D341Med (cell line): ENCODE measurements at regions not wholly inside any gene's neighbourhood (a gene's known extent, or its start where the extent isn't known, plus 50 kb on each side); places are given as distances from the start of the nearest gene placed in this dataset.
"Not testable (repeated sequence)": the region's sequence is repeated elsewhere in the genome, so short reads cannot be mapped to it uniquely, and the experiment has no call there.

ENCODE experiments used
- DNase-seq: peaks from one replicate; pipeline ENCODE4 v3.0.0; 2012; ENCODE audit warnings: low spot score

DNA sequence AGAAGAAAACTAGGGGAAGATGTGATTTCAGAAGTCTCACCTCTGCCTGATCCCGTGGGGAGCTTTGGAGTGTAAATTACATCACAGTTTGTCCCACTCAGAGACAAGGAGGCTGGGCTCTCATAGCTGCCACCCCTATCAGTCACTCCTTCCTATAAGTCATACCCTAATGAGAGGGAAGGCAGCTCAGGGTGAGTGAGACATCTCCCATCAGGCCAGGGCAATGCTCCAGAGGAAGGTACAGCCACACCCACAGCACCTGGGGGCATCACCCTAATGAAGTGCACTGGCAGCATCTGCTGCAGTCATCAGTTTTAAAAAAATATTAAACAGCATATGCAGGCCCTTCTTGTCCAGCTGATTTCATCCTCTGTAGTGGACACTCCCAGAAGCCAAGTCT lies 223.1 kb upstream of the NBPF12 start:
- not testable (repeated sequence) for DNase-seq

DNA sequence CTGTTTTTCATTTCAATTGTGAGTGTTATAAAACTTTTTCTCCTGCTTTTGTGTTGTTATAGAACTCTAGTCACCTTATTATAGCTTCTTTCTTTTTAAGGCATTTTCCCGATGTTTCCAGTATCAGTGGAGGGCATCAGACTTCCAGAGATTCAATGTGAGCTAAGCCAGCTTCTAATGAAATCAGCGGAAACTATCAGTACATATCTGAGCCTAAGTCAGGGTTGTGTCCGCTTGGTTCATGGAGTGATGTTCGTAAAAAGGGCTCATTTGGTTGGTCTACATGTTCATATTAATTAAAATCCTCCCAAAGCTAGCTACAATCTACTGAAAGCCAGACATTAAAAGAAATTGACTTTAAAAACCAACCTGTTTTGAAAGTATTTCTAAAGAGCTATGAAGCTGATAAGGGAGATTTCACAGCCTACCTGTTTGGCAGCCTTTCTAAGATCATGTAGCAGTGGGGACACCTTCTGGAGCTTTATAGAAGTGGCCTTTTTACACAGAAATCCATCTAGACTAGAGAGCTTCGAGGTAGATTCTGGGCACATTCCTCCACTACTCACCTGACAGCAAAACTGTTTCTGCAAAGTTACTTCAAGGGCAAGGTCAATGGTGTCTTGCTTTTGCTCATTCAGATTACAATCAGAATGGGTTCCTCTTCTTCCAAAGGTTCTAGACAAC lies 227.1 kb upstream of the NBPF12 start:
- DNase-seq = not testable (repeated sequence)

DNA sequence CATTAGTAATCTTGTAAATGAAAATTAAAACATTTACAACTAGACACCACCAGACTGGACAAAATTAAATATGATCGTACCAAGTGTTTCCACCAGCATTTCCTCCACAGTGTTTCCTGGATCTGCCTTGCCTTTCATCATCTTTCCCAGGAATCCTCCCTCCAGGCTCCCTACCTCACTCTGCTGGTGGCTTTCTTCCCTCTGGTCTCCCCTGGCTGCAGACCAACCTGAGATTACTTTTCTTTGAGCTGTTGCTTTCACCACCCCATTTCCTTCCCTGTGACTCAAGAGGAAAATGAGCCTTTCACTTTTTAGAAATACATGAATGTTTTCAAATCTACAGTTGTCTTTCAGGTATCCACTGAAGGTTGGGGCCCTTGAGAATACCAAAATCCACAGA lies 228.8 kb upstream of the NBPF12 start:
- not testable (repeated sequence) for DNase-seq

DNA sequence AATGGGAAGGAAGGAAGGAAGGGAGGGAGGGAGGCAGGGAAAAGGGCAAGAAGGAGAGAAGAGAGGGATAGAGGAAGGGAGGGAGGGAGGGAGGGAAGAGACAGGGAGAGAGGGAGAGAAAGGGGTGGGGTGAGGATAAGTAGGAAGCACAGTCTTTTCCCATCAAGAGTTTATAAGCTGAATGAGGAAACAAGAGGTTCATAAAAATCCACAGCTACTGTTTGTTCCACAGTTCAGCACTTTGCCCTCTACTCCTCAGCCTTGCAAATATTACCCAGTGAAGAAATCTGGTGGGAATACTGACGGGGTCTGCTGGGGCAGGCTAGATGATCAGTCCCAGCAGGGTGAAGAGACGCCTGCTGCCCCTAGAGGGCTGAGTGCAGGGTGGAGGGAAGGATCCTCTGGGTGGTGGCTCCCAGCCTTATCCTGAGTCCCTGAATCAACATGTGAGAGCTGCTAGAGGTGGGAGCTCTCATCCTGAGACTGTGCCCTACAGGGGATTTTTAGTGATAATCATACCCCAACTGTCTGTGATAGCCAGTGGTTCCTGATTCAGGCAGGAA lies 233.9 kb upstream of the NBPF12 start:
- not testable (repeated sequence) for DNase-seq

DNA sequence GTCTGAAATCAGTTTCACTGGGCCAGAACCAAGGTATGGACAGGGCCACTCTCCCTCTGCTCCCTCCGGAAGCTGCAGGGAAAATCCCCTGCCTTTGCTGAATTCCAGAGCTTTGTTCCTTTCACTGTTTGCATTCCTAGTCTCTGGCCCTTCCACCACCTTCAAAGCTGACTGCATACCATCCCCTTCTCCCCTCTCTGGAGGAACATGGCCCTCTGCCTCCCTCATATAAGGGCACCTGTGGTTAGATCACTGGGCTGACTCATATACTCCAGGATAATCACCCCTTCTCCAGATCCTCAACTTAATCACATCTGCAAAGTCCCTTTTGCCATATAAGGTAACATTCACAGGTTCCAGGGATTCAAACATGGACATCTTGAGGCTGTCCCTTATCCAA lies 236.8 kb upstream of the NBPF12 start:
- DNase-seq = not testable (repeated sequence)

DNA sequence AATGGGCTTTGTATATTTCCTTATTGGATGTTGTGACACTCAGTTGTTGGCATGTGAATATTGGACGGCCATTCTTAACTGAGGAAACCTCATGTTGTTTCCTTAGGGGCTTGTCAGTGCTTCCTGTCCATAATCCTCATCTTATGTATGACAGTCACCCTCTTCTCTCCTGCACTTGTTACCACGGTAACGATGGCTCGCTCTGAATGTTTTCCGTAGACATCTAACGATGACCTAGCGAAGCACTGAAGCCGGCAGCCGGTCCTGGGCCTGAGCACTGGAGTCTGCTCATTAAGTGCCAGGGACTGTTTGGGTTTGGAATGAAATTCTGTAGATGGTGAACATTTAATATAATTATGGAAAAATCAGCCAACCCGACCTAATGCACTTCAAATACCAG lies 242.7 kb upstream of the NBPF12 start:
- not testable (repeated sequence) for DNase-seq

DNA sequence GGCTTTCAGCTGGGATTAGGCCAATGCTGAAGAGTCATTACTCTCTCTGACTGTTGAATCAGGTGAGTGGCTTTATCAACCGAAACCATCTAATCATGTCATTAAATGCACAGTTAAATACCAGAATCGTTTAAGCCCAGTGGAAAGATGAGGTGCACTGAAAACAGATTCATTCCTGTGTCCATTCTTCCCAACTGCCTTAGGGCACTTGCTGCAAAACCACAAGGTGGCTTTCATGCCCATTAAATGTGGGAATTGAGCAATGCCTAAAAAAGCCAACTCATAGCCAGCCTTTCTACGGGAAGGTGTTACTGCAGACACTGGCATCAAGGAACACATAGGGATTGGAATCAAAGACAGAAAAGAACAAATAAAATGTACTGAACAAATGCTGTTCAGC lies 246.3 kb upstream of the NBPF12 start:
- DNase-seq = not testable (repeated sequence)

DNA sequence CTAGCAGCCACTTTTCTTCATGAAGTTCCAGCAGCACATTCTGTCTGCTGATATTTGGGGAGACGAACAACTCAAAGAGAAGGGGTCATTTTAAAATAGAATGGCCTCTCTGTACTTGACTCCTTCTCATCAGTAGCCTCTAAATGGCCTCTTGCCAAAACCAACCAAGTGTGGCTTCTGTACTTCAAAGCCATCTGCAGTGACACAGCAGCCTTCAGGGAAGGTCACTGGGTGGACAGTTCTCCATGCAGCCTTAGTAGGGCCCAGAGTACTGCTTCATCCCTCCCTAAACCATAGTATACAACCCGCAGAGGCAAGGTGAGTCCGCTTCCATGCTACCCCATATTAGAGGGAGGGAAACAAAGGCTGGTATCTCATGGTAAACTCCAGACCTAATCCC lies 249.2 kb upstream of the NBPF12 start:
- DNase-seq = not testable (repeated sequence)

DNA sequence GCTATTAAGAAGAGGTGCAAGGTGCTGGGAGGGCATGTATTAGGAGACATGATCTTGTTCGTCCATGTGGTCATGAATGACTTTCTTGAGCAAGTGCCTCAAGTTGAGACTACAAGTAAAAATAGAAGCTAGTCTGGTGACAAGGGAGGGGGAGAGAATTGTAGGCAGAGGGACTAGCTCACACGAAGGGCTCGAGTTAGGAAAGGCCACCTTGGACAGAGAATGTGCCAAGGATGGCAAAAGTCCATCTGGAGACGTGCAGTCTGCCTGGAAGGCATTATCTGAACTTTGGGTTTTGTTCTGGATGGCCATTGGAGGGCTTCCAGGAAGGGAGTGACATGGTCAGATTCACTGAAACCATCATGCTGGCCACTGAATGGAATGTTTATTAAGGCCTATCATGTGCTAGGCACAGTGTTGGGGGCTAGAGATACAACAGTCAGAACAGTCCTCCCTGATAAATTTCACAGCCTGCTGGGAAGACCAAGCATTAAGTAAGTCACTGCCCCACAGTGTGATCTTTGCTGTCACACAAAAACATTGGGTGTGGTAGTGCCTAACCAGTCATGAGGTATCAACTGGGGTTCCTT lies 251.3 kb upstream of the NBPF12 start:
- DNase-seq = not testable (repeated sequence)

DNA sequence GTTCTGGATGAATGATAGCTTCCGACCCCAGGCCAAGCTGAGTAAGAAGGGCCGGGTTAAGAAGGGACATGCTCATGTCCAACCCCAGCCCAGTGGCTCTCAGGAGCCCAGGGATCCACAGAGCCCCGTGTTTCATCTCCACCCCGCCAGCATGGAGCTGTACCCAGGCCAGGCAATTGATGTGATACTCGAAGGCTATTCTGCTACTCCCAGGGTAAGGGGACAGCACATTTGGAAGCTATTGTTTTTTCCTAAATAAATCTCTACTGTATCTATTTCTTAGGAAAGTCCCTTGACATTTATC lies 255.0 kb upstream of the NBPF12 start:
- DNase-seq = not testable (repeated sequence)

DNA sequence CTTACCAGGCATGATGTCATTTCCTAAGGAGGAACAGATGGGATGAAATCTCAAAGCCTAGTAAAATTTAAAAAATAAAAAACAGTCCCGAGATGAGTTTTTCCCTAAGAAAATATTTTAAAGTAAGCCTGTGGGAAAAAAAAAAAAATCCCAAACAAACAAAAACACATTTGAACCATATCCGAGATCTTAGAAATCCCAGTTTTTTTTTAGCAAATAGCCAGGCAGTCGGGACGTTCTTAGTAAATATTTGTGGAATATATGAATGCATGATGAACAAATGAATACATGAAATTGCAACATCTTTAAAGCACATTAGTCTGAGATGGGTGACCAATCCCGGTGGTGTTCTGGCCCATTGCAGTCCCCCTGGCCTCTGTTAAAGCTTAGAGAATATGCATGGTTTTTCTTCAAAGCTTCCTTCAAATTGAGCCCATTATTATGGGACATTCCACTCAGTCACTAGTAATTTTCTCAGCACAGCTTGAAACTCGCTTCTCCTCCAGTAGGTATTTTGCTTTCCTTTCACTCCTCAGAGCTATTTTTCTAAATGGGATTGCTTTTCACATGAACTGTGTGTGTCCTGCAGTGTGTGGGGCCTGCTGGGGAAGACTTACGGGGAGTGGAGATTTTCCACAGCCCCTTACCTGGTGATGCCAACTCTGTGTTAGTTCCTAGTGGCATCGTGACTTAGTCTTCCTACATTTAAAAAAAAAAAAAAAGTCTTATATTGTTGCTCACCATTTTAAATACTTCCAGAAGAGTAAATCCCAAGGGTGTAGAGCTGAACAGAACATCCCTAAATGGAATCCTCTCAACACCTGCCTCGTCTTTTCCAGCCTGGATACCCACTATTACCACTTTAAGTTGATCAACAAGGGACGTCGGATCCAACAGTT lies 255.6 kb upstream of the NBPF12 start:
- DNase-seq = not testable (repeated sequence)

DNA sequence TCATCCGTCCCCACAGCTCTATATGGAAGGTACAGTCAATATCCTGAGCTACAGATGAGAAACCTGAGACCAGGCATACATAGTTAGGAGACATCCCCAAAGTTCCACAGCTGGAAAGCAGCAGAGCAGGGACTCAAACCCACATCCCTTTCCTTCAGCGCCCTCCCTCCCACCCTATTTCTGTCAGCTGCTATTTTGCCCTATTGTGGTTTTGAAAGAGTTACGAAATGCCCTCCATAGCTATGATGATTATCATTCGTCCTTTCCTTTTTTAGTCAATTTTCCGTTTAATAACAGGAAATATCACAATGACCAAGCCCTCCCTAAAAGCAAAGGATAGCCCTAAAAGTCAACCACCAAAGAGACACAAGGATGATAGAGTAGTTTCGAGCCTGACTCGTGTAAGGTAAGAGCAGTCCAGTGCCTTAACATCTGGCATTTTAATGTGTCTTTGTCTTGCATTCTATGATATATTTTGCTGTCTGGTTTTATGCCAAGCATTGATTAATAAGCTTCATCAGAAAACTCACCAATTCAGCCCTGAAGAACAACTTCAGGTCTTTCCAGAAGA lies 264.3 kb upstream of the NBPF12 start:
- DNase-seq = not testable (repeated sequence)

DNA sequence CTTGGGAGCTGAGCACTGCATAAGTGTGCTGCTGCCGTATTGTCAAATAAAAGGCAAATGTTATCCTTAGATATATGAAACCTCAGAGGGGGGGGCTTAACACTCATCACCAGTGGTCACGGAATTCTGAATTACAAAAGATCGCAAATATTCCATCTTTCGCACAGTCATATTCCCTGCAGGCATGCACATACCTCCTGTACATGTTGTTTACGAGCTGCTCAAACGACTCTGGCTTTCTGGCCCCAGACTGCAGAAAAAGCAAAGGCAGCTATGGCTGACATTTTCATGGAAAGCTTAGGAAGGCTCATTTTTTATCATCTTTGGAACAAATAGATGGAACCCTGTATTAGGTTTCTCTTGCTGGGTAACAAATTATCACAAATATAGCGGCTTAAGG lies 265.5 kb upstream of the NBPF12 start:
- DNase-seq = not testable (repeated sequence)

DNA sequence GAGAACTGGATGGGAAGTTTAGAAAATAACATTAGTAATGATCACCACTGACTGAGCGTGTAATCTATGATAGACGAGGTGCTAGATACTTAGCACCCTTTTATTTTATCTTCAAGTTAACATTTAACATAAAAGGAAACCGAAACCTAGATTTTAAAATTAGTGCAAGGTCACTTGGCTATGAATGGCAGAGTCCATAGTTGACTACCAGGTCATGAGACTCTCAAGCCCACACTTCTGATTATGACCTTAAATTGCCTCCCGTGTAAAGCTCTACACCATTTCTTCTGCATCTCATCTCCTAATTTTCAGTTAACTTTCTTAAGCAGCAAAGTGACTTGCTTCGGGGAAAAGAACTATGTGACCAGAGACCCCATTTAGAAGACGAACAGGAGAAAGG lies 266.5 kb upstream of the NBPF12 start:
- not testable (repeated sequence) for DNase-seq

DNA sequence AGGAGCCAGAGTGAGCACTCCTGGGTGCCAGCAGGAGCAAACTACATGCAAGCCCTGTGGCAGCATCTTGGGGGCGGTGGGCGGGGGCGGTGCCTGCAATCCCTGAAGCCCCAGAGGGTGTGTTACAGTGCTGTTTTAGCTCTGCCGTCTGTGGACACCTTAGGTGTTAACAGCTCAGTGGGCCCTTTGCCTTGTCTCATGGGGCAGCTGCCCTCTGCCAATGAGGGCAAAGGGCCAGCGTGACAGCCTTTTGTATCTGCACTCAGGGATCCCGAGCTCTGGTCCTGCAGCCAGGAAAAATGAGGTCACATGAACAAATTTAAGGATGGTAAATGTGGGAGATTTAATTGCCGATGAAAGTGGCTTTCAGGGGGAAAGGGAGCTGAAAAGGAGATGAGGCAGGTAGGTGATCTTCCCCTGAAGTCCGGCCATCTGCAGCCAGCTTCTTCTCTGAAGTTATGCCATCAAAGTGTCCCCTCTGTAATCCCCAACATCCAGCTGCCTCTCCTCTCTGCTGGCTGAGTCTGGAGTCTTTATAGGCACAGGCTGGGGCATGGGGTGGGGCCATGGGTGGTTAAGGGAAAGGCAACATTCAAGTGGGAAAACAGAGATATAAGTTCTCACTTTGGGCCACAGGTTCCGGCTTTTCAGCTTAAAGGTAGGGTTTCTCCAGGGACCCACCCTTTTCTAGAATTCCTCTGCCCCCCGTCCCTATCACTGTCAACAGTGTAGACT lies 267.1 kb upstream of the NBPF12 start:
- not testable (repeated sequence) for DNase-seq

DNA sequence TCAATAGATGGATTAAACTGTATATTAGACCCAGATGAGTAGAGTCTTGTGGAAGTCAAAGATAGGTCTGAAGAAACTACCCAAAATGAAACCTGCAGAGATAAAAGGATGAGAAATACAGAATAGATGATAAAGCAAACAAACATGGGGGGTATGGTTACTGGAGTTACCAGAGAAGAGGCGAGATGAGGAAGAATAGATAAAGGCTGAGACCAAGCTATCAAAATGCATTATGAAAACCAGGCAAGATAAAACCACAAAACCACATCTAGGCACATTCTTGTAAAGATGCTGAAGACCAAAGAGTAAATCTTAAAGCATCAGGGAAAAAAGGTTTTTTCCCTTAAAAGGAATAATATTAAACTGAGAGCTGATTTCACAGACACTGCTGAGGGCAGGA lies 271.8 kb upstream of the NBPF12 start:
- DNase-seq = not testable (repeated sequence)

DNA sequence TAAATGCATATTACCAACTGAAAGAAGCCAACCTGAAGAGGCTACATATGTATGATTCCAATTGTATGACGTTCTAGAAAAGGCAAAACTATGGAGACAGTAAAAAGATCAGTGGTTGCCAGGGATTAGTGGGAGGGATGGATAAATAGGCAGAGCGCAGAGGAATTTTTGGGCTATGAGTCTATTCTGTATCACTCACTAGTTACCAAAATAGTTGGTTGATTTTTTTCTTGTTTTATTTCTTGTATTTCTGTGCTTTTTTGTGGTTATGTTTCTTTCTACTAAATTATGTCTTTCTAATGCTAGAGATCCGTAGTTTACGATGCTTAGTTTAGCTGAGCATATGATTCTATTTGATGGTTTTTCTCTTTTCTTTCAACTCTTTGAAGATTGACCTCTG lies 277.9 kb upstream of the NBPF12 start:
- not testable (repeated sequence) for DNase-seq

DNA sequence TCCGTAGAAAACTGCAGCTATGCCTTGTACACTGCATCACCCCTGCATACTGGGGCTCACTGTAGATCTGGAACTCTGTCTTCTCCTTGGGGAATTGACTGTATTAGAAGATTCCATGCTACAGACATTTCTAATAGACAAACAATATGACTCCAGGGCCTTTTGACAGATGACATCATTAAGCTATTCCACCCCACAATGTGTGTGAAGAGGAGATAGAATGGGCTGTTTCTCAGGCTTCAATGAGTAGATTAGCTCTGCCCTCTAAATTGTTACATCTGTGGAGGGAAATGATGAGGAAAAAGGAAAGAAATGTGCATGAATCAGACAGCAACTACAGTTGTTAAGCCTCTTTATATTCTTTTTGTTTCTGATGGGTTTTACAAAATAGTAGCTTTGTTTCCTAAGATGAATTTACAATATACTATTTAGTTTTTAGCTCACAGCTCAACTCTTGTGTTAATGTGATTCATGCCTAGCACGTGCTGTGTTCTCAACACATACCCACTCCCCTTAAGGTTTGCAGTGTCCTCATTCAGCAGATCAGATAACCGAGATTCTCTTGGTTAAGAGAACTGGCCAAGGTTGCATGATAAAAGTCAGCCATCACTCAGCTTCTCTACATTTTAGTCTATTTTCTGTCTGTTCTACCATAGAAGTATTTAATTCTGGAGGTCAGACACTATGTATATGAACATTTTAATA lies 281.6 kb upstream of the NBPF12 start:
- not testable (repeated sequence) for DNase-seq

DNA sequence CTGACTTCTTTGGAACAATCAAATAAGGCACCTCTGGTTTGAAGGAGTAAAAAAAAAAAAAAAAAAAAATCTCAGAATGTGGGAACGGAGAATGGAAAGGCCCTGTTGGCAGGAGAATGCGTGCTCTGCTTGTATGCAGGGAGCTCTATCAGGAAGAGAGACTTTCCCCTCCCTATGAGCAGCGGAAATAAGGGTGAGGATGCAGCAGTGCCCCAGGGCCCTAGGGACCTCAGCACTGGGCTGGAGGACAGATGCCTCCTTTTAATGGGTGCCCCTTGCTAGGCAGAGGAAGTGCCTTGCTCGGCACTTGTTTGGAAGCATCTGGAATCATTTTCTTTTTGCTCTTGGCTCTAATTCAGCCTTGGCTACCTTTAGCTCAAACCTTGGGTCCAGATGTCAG lies 283.4 kb upstream of the NBPF12 start:
- not testable (repeated sequence) for DNase-seq

DNA sequence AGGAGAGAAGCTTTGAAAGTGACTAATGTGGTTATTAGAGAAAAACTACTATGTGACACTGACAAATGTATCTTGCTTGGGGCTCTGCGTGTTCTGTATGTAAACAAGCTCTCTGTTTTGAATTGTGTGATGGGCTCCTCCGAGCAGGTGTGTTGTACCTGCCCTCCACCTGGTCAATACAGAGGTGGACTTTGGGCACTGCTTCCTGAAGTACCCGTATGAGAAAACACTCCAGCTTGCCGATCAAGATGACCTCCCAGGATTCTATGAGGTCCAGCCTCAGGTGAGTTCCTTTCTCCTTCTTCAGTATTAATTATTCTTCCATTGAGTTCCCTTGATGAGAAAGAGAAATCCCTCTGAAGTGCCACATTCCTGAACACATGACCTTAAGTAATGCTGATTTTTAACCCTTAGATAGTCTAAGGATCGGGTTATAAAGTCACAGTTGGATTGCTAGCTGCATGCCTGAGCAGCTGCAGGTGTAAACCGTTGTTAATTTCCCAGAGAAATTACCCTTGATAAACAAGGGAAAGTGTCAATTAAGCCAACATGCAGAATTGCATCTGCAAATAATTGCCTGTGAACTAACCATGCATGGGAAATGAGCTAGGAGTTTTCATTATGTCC lies 292.0 kb upstream of the NBPF12 start:
- not testable (repeated sequence) for DNase-seq
